Panc1 (cell line): ENCODE measurements at regions not wholly inside any gene's neighbourhood (a gene's known extent, or its start where the extent isn't known, plus 50 kb on each side); places are given as distances from the start of the nearest gene placed in this dataset.

Experiments used
- ATAC-seq: fragments of 200-7000 bp; cut with Tn5 transposase; 2 replicates; pipeline ENCODE4 v1.9.1; 2020; ENCODE audit warnings: mild to moderate bottlenecking, moderate library complexity
- BruUV-seq: library from RNA; stranded (reverse); fragments of 400-500 nt; replicated peaks from 2 replicates; lab custom pipeline; 2021; lab: Mats Ljungman, UMichigan
- CTCF ChIA-PET: fragments of 300-600 bp; sonication (Branson Sonifier 250); formaldehyde crosslinking; loops from one replicate; lab custom pipeline; 2022; ENCODE audit warnings: antibody characterized with exemption; lab: Charles Lee
- POLR2A ChIA-PET: fragments of 300-600 bp; sonication (Branson Sonifier 250); formaldehyde crosslinking; loops from one replicate; lab custom pipeline; 2022; ENCODE audit warnings: antibody characterized with exemption; lab: Charles Lee
- DNase-seq: peaks from one replicate; pipeline ENCODE4 v3.0.0-alpha.2; 2010; ENCODE audit warnings: low read depth, low spot score
- H3K27ac ChIP-seq: 2 replicates; pipeline ENCODE4 v1.5.1; 2011; ENCODE audit warnings: mild to moderate bottlenecking, low read length, inconsistent platforms
- H3K27me3 ChIP-seq: fragments of 200-500 bp; sonication (Bioruptor generic); 2 replicates; pipeline ENCODE4 v1.6.0; 2014; ENCODE audit warnings: low read length, inconsistent platforms; ENCODE audit not compliant: control insufficient read depth, insufficient read depth
- H3K36me3 ChIP-seq: fragments of 200-500 bp; sonication (Bioruptor generic); 2 replicates; pipeline ENCODE4 v1.5.1; 2014; ENCODE audit warnings: inconsistent platforms, mild to moderate bottlenecking, low read length, moderate library complexity; ENCODE audit not compliant: control insufficient read depth, insufficient read depth
- H3K4me1 ChIP-seq: 2 replicates; pipeline ENCODE4 v1.5.1; 2011; ENCODE audit warnings: inconsistent platforms, mild to moderate bottlenecking, low read length, moderate library complexity; ENCODE audit not compliant: control insufficient read depth, insufficient read depth
- H3K4me3 ChIP-seq, 2 experiments: 2 replicates each; pipeline ENCODE4 v1.5.1; 2011 to 2012; ENCODE audit warnings: low read depth in 2 of 2, low read length in 2 of 2, mild to moderate bottlenecking in 2 of 2, inconsistent platforms in 1 of 2, moderate library complexity in 1 of 2
- H3K9me3 ChIP-seq: fragments of 200-500 bp; sonication (Bioruptor generic); 2 replicates; pipeline ENCODE4 v1.5.1; 2014; ENCODE audit warnings: low read depth, mild to moderate bottlenecking, inconsistent platforms, low read length, moderate library complexity; ENCODE audit not compliant: control insufficient read depth, insufficient read depth
- CTCF ChIP-seq: fragments of 450-650 bp; IDR thresholded peaks from 2 replicates; pipeline ENCODE4 v1.5.1; 2017; ENCODE audit warnings: mild to moderate bottlenecking
- POLR2AphosphoS5 ChIP-seq: IDR thresholded peaks from 2 replicates; pipeline ENCODE4 v1.6.1; 2012; ENCODE audit warnings: mild to moderate bottlenecking, low read depth, low read length, moderate library complexity
- REST ChIP-seq, 2 experiments: IDR thresholded peaks; 2 replicates each; pipeline ENCODE4 v1.6.1; 2011 to 2012; ENCODE audit warnings: low read depth in 2 of 2, control low read depth in 1 of 2, low read length in 1 of 2, mild to moderate bottlenecking in 1 of 2, moderate library complexity in 1 of 2; ENCODE audit not compliant: insufficient read depth in 1 of 2
- SIN3A ChIP-seq: IDR thresholded peaks from 2 replicates; pipeline ENCODE4 v1.6.1; 2012; ENCODE audit warnings: low read depth, mild to moderate bottlenecking, low read length, moderate library complexity, borderline replicate concordance; ENCODE audit not compliant: insufficient read depth
- TCF7L2 ChIP-seq: IDR thresholded peaks from 2 replicates; pipeline ENCODE4 v1.6.1; 2011; ENCODE audit warnings: mild to moderate bottlenecking, low read depth, low read length, inconsistent platforms
- in situ Hi-C: cut with HindIII; loops from 2 replicates; pipeline ENCODE4 v1.10.0; 2016; ENCODE audit warnings: low sequenced_read_pairs, low pct_unique_long_range_greater_than_20kb
- intact Hi-C: fragments of 100-400 bp; cut with micrococcal nuclease; formaldehyde crosslinking; loops from one replicate; pipeline ENCODE4 v1.10.0; 2022; ENCODE audit not compliant: unreplicated experiment

GRCh38 chr9:22285066-22285465 lies 161.6 kb upstream of the DMRTA1 start:
- Histone ChIP-seq H3K9me3 (no peaks in the 10 kb centered on the region), H3K36me3 (no peaks in the 10 kb centered on the region), H3K4me3 (no peak overlapping the region), H3K27ac (no peak overlapping the region), H3K27me3 (no peaks in the 10 kb centered on the region), H3K4me1 (no peaks in the 10 kb centered on the region)
- intact Hi-C loops (no loop called here), in situ Hi-C loops (no loop called here)
- no peak for ATAC-seq
- BruUV-seq = no TSS peak
- CTCF ChIA-PET = no interaction called here
- no peak for TF ChIP-seq POLR2AphosphoS5
- TF ChIP-seq TCF7L2 = no peak
- TF ChIP-seq REST (IDR thresholded peaks at IDR 0.05; ENCODE audit: insufficient read depth in 1 of 2, low read depth in 2 of 2, low read length in 1 of 2) = no peak
- no peak for TF ChIP-seq SIN3A
- no peak for TF ChIP-seq CTCF
- no peak for DNase-seq
- POLR2A ChIA-PET = no interaction called here

- in situ Hi-C loops = no loop called here
- POLR2A ChIA-PET = no interaction called here
- BruUV-seq = no TSS peak
Measured at GRCh38 chr9:22286661-22287060, 160.0 kb upstream of the DMRTA1 start.

More at GRCh38 chr9:22286661-22287060, 160.0 kb upstream of the DMRTA1 start:
- H3K9me3 ChIP-seq = no peaks in the 10 kb centered on the region
- no peak for DNase-seq
- H3K27ac ChIP-seq = no peak overlapping the region
- CTCF ChIA-PET = no interaction called here
- no peaks in the 10 kb centered on the region for H3K27me3 ChIP-seq
- H3K4me3 ChIP-seq = no peak overlapping the region
- no peak for ATAC-seq
- no peaks in the 10 kb centered on the region for H3K36me3 ChIP-seq
- intact Hi-C loops = no loop called here
- TF ChIP-seq CTCF (no peak), POLR2AphosphoS5 (no peak), REST (IDR thresholded peaks at IDR 0.05; ENCODE audit: insufficient read depth in 1 of 2, low read depth in 2 of 2, low read length in 1 of 2) (no peak), SIN3A (no peak), TCF7L2 (no peak)
- H3K4me1 ChIP-seq = no peaks in the 10 kb centered on the region
